ENCODE measurements at regions not wholly inside any gene's neighbourhood (a gene's known extent, or its start where the extent isn't known, plus 50 kb on each side); places are given as distances from the start of the nearest gene placed in this dataset.

DNA sequence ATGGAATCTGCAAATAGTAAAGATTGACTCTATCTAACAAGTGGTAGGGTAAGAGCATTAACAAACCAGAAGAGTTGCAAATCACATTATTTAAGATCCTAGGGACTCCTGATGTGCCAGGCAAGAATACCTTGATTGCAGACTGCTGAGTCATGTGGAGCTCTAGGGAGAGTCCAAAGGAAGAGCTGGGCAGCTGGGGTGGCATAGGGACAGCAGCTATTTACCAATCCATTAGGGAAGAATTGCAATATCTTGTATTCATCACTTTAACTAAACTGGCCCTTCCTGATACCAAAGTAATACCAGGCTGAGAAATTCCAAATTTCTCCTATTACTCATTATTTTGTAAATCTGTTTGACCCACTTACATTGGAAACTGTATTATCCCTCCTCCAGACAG lies 52.2 kb upstream of the ACP3 start:
- TF ChIP-seq CEBPB (IDR thresholded peaks at IDR 0.05) (no peak), ZNF302 (CRISPR knock-in tag; IDR thresholded peaks at IDR 0.05) (no peak), CTCF (IDR thresholded peaks at IDR 0.05) (no peak), POLR2A (IDR thresholded peaks at IDR 0.05; ENCODE audit: low read length) (no peak), RFX5 (IDR thresholded peaks at IDR 0.05) (no peak), RAD21 (conservative IDR thresholded peaks at IDR 0.05 in 1 of 2, IDR thresholded peaks at IDR 0.05 in 1 of 2) (no peak), JUNB (IDR thresholded peaks at IDR 0.05) (no peak), KDM5A (IDR thresholded peaks at IDR 0.05) (no peak)

Data from A549 (cell line).